ENCODE measurements at regions not wholly inside any gene's neighbourhood (a gene's known extent, or its start where the extent isn't known, plus 50 kb on each side); places are given as distances from the start of the nearest gene placed in this dataset.

DNA sequence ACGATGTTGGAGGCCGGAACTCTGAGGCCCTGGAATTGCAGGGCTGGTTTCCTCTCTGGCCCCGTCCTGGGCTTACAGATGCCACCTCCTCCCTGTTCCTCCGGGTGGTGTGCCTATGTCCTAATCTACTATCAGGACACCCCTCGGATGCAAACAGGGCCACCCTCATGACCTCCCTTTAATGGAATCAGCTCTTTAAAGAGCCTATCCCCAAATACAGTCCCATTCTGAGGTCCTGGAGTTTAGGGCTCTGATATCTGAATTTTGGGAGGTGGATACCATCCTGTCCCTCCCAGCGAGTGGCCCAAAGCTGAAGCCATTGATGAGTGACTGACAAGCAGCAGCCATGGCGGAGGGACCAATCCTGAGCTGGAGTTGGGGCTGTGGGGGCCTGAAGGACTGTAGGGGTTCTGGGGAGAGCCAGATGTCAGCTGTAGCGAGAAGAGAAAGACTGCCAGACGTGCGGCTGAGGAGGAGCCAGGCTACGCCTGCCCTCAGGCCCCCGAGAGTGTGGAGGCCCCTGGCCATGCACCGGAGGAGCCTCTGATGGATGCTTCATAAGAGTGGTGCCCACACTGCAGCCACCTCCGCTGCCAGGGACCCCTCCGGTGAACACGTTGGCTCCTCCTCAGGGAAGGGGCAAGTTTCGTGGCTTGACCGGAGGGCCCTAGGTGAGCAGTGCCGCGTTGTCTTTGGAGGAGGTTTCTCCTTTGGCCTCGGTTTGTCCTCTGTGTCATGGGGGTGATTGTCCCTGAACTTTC is 100.2 kb downstream of the KIF26A start:
- TF ChIP-seq SIN3A (IDR thresholded peaks at IDR 0.05; ENCODE audit: borderline replicate concordance, insufficient read depth, low read length) (no peak), TAF1 (IDR thresholded peaks at IDR 0.05; ENCODE audit: borderline replicate concordance, insufficient read depth, low read length) (no peak), POLR2AphosphoS5 (IDR thresholded peaks at IDR 0.05; ENCODE audit: low read depth, low read length) (no peak), FOXP2 (optimal IDR thresholded peaks at IDR 0.05; ENCODE audit: borderline replicate concordance, extremely low read depth, extremely low read length, insufficient read depth) (no peak)
- TF ChIP-seq, protein P1, sequence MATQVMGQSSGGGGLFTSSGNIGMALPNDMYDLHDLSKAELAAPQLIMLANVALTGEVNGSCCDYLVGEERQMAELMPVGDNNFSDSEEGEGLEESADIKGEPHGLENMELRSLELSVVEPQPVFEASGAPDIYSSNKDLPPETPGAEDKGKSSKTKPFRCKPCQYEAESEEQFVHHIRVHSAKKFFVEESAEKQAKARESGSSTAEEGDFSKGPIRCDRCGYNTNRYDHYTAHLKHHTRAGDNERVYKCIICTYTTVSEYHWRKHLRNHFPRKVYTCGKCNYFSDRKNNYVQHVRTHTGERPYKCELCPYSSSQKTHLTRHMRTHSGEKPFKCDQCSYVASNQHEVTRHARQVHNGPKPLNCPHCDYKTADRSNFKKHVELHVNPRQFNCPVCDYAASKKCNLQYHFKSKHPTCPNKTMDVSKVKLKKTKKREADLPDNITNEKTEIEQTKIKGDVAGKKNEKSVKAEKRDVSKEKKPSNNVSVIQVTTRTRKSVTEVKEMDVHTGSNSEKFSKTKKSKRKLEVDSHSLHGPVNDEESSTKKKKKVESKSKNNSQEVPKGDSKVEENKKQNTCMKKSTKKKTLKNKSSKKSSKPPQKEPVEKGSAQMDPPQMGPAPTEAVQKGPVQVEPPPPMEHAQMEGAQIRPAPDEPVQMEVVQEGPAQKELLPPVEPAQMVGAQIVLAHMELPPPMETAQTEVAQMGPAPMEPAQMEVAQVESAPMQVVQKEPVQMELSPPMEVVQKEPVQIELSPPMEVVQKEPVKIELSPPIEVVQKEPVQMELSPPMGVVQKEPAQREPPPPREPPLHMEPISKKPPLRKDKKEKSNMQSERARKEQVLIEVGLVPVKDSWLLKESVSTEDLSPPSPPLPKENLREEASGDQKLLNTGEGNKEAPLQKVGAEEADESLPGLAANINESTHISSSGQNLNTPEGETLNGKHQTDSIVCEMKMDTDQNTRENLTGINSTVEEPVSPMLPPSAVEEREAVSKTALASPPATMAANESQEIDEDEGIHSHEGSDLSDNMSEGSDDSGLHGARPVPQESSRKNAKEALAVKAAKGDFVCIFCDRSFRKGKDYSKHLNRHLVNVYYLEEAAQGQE (IDR thresholded peaks at IDR 0.05; ENCODE audit: insufficient read depth in 1 of 2, low read depth in 2 of 2, low read length in 2 of 2), result no peak

DNA sequence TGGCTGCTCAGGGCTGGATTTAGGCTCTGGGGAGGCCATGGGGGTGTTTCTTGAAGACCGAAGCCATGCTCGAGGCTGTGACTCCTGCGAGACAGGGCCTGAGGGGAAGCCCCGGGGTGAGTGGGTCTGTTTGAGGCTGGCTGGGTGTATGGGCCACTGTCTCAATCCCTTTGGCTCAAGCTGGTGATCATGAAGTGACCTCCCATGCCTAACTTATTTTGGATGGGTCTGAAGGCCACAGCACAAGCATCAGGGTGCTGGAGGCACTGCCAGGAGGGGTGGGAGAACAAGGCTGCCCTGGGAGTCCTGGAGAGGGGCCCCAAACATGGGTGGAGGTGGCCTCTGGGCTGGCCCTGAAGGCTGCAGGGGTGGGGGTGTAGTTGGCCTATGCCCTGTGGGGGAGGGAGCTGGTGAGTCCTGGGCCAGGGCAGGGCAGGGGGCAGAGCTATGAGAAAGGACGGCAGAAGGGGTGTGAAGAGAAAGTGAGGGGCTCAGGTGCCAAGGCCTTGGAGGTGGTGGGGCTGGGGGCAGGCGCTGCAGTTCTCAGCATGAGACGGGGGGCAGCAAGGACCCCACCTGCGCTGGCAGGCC is 100.9 kb downstream of the KIF26A start:
- TF ChIP-seq FOXP2 (optimal IDR thresholded peaks at IDR 0.05; ENCODE audit: borderline replicate concordance, extremely low read depth, extremely low read length, insufficient read depth) (no peak), SIN3A (IDR thresholded peaks at IDR 0.05; ENCODE audit: borderline replicate concordance, insufficient read depth, low read length) (no peak), POLR2AphosphoS5 (IDR thresholded peaks at IDR 0.05; ENCODE audit: low read depth, low read length) (no peak), TAF1 (IDR thresholded peaks at IDR 0.05; ENCODE audit: borderline replicate concordance, insufficient read depth, low read length) (no peak)
- TF ChIP-seq, protein P1 (IDR thresholded peaks at IDR 0.05; ENCODE audit: insufficient read depth in 1 of 2, low read depth in 2 of 2, low read length in 2 of 2), result no peak

DNA sequence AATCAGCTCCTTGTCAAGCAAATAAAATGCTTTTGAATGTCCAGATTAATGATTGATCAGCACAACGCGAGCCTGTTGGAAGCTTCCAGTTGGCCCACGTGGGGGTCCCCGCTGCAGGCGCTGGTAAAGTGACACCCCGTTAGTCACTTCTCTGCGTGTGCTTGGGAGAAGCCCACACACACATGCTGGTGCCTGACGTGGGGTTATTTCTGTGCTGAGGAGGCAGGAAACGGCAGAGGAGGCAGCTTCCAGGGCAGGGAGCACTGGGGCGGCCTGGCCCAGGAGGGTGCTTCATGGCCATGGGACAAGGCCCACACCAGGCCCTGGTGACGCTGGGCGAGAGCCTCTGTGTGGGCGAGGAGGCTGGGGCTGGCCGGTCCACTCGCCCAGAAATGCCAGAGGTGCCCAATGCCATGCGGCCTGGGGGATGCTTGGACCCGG is 101.5 kb downstream of the KIF26A start:
- TF ChIP-seq FOXP2 (optimal IDR thresholded peaks at IDR 0.05; ENCODE audit: borderline replicate concordance, extremely low read depth, extremely low read length, insufficient read depth) (no peak), SIN3A (IDR thresholded peaks at IDR 0.05; ENCODE audit: borderline replicate concordance, insufficient read depth, low read length) (no peak), TAF1 (IDR thresholded peaks at IDR 0.05; ENCODE audit: borderline replicate concordance, insufficient read depth, low read length) (no peak), POLR2AphosphoS5 (IDR thresholded peaks at IDR 0.05; ENCODE audit: low read depth, low read length) (no peak)
- TF ChIP-seq, protein P1 (IDR thresholded peaks at IDR 0.05; ENCODE audit: insufficient read depth in 1 of 2, low read depth in 2 of 2, low read length in 2 of 2), result no peak

DNA sequence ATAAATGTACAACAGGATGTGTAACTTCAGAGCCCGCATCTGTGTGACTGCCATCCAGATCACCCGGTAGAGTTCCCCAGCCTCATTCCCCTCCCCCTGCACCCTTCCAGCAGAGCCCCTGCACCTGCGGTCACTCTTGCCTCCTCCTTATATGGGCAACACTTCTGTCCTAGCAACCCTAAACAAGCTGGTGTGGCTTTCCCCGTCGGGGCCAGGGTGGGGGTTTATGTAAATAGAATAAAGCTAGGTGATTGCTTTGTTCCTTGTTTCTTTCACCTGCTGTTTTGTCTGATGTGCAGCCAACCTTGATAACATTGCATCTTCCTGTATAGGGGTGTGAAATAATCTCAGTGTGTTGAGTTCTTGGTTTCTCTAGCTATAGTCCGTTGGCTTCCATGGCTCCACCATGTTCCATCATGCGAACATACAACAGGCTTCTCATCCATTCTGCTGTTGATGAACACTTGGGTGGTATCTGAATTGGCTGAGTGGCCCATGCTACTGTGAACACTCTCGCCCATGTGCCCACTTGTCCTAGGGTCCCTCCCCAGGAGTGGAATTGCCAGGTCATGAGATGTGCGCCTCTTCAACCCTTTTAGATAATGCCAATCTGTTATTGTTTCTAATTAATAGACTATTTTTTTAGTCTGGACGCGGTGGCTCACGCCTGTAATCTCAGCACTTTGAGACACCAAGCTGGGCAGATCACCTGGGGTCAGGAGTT is 102.2 kb downstream of the KIF26A start:
- TF ChIP-seq FOXP2 (optimal IDR thresholded peaks at IDR 0.05; ENCODE audit: borderline replicate concordance, extremely low read depth, extremely low read length, insufficient read depth) (no peak), SIN3A (IDR thresholded peaks at IDR 0.05; ENCODE audit: borderline replicate concordance, insufficient read depth, low read length) (no peak), POLR2AphosphoS5 (IDR thresholded peaks at IDR 0.05; ENCODE audit: low read depth, low read length) (no peak), TAF1 (IDR thresholded peaks at IDR 0.05; ENCODE audit: borderline replicate concordance, insufficient read depth, low read length) (no peak)
- TF ChIP-seq, protein P1 (IDR thresholded peaks at IDR 0.05; ENCODE audit: insufficient read depth in 1 of 2, low read depth in 2 of 2, low read length in 2 of 2), result no peak
